Fibroblast of lung (primary cell): ENCODE measurements at regions not wholly inside any gene's neighbourhood (a gene's known extent, or its start where the extent isn't known, plus 50 kb on each side); places are given as distances from the start of the nearest gene placed in this dataset.

Experiments
- EZH2 ChIP-seq: IDR thresholded peaks from 2 replicates; pipeline ENCODE4 v1.5.1; 2012; ENCODE audit warnings: low read length, control low read depth, mild to moderate bottlenecking; ENCODE audit errors: missing control alignments
- TF ChIP-seq, protein P1 (sequence below), 2 donors: IDR thresholded peaks in 1 of 2; conservative IDR thresholded peaks in 1 of 2; 1 replicate in 1 of 2; 2 replicates in 1 of 2; pipeline ENCODE4 v1.5.1; 2011 to 2012; ENCODE audit warnings: low read length in 2 of 2, control low read depth in 1 of 2, inconsistent platforms in 1 of 2, low read depth in 1 of 2, mild to moderate bottlenecking in 1 of 2

DNA sequence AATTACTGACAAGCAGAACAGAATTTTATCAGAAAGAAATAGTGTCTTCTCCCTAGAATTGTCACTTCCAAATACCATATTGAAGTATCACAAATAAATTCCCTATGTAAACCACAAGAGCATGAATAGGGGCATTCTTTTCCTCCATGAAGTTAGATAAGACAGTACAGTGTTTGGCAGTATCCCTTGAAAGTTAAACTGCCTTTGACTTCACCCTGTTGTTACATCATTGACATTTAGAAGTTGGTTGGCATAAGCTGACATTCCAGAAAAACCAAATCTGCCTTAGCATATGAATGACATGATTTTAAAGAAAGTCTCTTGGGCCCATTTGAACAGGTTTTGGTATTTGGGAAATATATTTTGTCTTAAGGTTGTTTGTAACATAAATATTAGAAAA is 50.2 kb upstream of the OSR1 start:
- TF ChIP-seq, protein P1, sequence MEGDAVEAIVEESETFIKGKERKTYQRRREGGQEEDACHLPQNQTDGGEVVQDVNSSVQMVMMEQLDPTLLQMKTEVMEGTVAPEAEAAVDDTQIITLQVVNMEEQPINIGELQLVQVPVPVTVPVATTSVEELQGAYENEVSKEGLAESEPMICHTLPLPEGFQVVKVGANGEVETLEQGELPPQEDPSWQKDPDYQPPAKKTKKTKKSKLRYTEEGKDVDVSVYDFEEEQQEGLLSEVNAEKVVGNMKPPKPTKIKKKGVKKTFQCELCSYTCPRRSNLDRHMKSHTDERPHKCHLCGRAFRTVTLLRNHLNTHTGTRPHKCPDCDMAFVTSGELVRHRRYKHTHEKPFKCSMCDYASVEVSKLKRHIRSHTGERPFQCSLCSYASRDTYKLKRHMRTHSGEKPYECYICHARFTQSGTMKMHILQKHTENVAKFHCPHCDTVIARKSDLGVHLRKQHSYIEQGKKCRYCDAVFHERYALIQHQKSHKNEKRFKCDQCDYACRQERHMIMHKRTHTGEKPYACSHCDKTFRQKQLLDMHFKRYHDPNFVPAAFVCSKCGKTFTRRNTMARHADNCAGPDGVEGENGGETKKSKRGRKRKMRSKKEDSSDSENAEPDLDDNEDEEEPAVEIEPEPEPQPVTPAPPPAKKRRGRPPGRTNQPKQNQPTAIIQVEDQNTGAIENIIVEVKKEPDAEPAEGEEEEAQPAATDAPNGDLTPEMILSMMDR (conservative IDR thresholded peaks at IDR 0.05 in 1 of 2, IDR thresholded peaks at IDR 0.05 in 1 of 2; ENCODE audit: low read depth in 1 of 2, low read length in 2 of 2), result no peak
- no peak for TF ChIP-seq EZH2
